HL-60 (cell line): ENCODE measurements at regions not wholly inside any gene's neighbourhood (a gene's known extent, or its start where the extent isn't known, plus 50 kb on each side); places are given as distances from the start of the nearest gene placed in this dataset.

Experiments
- DNase-seq, 2 experiments: peaks; one replicate each; pipeline ENCODE4 v3.0.0-alpha.2; 2010 to 2020; ENCODE audit warnings: low read depth in 1 of 2, low spot score in 1 of 2
- H3K27ac ChIP-seq: fragments of 250-450 bp; sonication (Bioruptor Pico); replicated peaks from 2 replicates; pipeline ENCODE4 v1.5.1; 2020; ENCODE audit warnings: mild to moderate bottlenecking, moderate library complexity
- H3K27me3 ChIP-seq: fragments of 250-450 bp; sonication (Bioruptor Pico); 2 replicates; pipeline ENCODE4 v1.5.1; 2021; ENCODE audit warnings: mild to moderate bottlenecking, moderate library complexity; ENCODE audit not compliant: insufficient read depth, poor library complexity, severe bottlenecking
- H3K4me3 ChIP-seq: replicated peaks from 2 replicates; pipeline ENCODE4 v1.5.1; 2011; ENCODE audit warnings: mild to moderate bottlenecking, control low read depth, low read length; ENCODE audit not compliant: insufficient read depth
- GABPA ChIP-seq: IDR thresholded peaks from 2 replicates; pipeline ENCODE4 v1.6.1; 2012; ENCODE audit warnings: low read depth
- POLR2AphosphoS5 ChIP-seq: IDR thresholded peaks from 2 replicates; pipeline ENCODE4 v1.6.1; 2012; ENCODE audit warnings: low read depth
- SPI1 ChIP-seq: IDR thresholded peaks from 2 replicates; pipeline ENCODE4 v1.6.1; 2012; ENCODE audit warnings: low read depth, mild to moderate bottlenecking, borderline replicate concordance
- TF ChIP-seq, protein P1 (sequence below): IDR thresholded peaks from one replicate; pipeline ENCODE4 v1.5.1; 2011; ENCODE audit warnings: low read length, control low read depth, inconsistent platforms; ENCODE audit not compliant: insufficient read depth
- TF ChIP-seq, protein P2 (sequence below): IDR thresholded peaks from 2 replicates; pipeline ENCODE4 v1.6.1; 2012; ENCODE audit warnings: low read depth; ENCODE audit not compliant: insufficient replicate concordance

DNA sequence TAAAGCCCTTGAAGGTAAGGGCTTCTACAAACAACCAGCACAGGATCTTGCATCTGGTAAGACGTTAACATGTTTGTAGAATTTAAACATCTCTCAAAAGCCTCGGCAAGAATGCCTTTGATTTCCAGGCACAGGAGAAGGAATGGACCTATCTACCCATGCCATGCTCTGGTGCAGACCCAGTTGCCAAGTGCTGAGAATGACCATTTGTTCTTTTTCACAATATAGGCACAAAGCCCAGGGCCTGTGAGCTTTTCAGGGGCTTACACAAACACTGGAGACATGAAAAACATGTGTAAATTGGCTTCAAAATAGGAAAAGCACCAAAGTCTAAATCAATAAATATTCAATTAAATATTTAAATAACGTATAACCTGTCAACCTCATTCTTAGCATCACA is 266.9 kb upstream of the TTC14 start:
- TF ChIP-seq SPI1 (no peak), GABPA (no peak), POLR2AphosphoS5 (no peak)
- TF ChIP-seq, protein P1, sequence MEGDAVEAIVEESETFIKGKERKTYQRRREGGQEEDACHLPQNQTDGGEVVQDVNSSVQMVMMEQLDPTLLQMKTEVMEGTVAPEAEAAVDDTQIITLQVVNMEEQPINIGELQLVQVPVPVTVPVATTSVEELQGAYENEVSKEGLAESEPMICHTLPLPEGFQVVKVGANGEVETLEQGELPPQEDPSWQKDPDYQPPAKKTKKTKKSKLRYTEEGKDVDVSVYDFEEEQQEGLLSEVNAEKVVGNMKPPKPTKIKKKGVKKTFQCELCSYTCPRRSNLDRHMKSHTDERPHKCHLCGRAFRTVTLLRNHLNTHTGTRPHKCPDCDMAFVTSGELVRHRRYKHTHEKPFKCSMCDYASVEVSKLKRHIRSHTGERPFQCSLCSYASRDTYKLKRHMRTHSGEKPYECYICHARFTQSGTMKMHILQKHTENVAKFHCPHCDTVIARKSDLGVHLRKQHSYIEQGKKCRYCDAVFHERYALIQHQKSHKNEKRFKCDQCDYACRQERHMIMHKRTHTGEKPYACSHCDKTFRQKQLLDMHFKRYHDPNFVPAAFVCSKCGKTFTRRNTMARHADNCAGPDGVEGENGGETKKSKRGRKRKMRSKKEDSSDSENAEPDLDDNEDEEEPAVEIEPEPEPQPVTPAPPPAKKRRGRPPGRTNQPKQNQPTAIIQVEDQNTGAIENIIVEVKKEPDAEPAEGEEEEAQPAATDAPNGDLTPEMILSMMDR = no peak
- TF ChIP-seq, protein P2, sequence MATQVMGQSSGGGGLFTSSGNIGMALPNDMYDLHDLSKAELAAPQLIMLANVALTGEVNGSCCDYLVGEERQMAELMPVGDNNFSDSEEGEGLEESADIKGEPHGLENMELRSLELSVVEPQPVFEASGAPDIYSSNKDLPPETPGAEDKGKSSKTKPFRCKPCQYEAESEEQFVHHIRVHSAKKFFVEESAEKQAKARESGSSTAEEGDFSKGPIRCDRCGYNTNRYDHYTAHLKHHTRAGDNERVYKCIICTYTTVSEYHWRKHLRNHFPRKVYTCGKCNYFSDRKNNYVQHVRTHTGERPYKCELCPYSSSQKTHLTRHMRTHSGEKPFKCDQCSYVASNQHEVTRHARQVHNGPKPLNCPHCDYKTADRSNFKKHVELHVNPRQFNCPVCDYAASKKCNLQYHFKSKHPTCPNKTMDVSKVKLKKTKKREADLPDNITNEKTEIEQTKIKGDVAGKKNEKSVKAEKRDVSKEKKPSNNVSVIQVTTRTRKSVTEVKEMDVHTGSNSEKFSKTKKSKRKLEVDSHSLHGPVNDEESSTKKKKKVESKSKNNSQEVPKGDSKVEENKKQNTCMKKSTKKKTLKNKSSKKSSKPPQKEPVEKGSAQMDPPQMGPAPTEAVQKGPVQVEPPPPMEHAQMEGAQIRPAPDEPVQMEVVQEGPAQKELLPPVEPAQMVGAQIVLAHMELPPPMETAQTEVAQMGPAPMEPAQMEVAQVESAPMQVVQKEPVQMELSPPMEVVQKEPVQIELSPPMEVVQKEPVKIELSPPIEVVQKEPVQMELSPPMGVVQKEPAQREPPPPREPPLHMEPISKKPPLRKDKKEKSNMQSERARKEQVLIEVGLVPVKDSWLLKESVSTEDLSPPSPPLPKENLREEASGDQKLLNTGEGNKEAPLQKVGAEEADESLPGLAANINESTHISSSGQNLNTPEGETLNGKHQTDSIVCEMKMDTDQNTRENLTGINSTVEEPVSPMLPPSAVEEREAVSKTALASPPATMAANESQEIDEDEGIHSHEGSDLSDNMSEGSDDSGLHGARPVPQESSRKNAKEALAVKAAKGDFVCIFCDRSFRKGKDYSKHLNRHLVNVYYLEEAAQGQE = no peak
- H3K4me3 ChIP-seq = no peak overlapping the region
- DNase-seq = no peak
- H3K27ac ChIP-seq = no peak overlapping the region
- H3K27me3 ChIP-seq = no peaks in the 10 kb centered on the region

GRCh38 chr3:180340395-180340794 is 261.6 kb upstream of the TTC14 start:
- DNase-seq = no peak
- Histone ChIP-seq H3K27me3 (no peaks in the 10 kb centered on the region), H3K4me3 (no peak overlapping the region), H3K27ac (no peak overlapping the region)
- TF ChIP-seq SPI1 (no peak), POLR2AphosphoS5 (no peak), GABPA (no peak)
- TF ChIP-seq, protein P1 = no peak
- TF ChIP-seq, protein P2 = no peak

GRCh38 chr3:180341516-180341915 is 260.4 kb upstream of the TTC14 start:
- no peaks in the 10 kb centered on the region for H3K27me3 ChIP-seq
- no peak for TF ChIP-seq POLR2AphosphoS5
- TF ChIP-seq, protein P2 = no peak
- TF ChIP-seq GABPA = no peak
- TF ChIP-seq, protein P1 = no peak
- TF ChIP-seq SPI1 = no peak
- H3K27ac ChIP-seq = no peak overlapping the region
- no peak overlapping the region for H3K4me3 ChIP-seq
- no peak for DNase-seq
